ENCODE measurements at regions not wholly inside any gene's neighbourhood (a gene's known extent, or its start where the extent isn't known, plus 50 kb on each side); places are given as distances from the start of the nearest gene placed in this dataset.

GRCh38 chr13:112322557-112322956 lies 53.6 kb upstream of the SPACA7 start:
- TF ChIP-seq CTCF (IDR thresholded peaks at IDR 0.05; ENCODE audit: insufficient read depth, low read depth, low read length) (no peak), EZH2 (IDR thresholded peaks at IDR 0.05; ENCODE audit: insufficient read depth, low read length) (no peak)

All from astrocyte (in vitro differentiated cells and primary cell).